OCI-LY7 (cell line): ENCODE measurements at regions not wholly inside any gene's neighbourhood (a gene's known extent, or its start where the extent isn't known, plus 50 kb on each side); places are given as distances from the start of the nearest gene placed in this dataset.

Experiments used
- BruUV-seq: library from RNA; stranded (reverse); fragments of 400-500 nt; replicated peaks from 2 replicates; lab custom pipeline; 2021; lab: Mats Ljungman, UMichigan
- CTCF ChIA-PET: fragments of 300-600 bp; sonication (Branson Sonifier 250); formaldehyde crosslinking; loops from one replicate; lab custom pipeline; 2022; ENCODE audit warnings: antibody characterized with exemption; ENCODE audit not compliant: unreplicated experiment; lab: Charles Lee
- POLR2A ChIA-PET: fragments of 300-600 bp; sonication (Branson Sonifier 250); formaldehyde crosslinking; loops from one replicate; lab custom pipeline; 2022; ENCODE audit warnings: antibody characterized with exemption; lab: Charles Lee
- DNase-seq: peaks from one replicate; pipeline ENCODE4 v3.0.0-alpha.2; 2015; ENCODE audit warnings: low spot score
- H2AFZ ChIP-seq: fragments of 200-600 bp; sonication (generic), shearing (Covaris generic); 2 replicates; pipeline ENCODE4 v1.6.1; 2014; ENCODE audit warnings: mild to moderate bottlenecking, antibody characterized with exemption, low read length, moderate library complexity
- H3K27ac ChIP-seq: fragments of 200-600 bp; sonication (generic); 2 replicates; pipeline ENCODE4 v1.5.1; 2014; ENCODE audit warnings: mixed run types, low read depth, mild to moderate bottlenecking, moderate library complexity, low read length, inconsistent platforms; ENCODE audit not compliant: poor library complexity, severe bottlenecking
- H3K36me3 ChIP-seq: fragments of 200-600 bp; sonication (generic); 2 replicates; pipeline ENCODE4 v1.6.1; 2014; ENCODE audit warnings: mild to moderate bottlenecking, antibody characterized with exemption, low read length, moderate library complexity, mixed read lengths; ENCODE audit not compliant: insufficient read depth
- H3K4me1 ChIP-seq: fragments of 200-600 bp; sonication (generic); 2 replicates; pipeline ENCODE4 v1.5.1; 2014; ENCODE audit warnings: mild to moderate bottlenecking, low read length; ENCODE audit not compliant: insufficient read depth, poor library complexity, severe bottlenecking
- H3K4me2 ChIP-seq: fragments of 200-600 bp; sonication (generic); 2 replicates; pipeline ENCODE4 v1.6.1; 2014; ENCODE audit warnings: mild to moderate bottlenecking, low read length
- H3K4me3 ChIP-seq: fragments of 200-600 bp; sonication (generic); 2 replicates; pipeline ENCODE4 v1.5.1; 2014; ENCODE audit warnings: mild to moderate bottlenecking, low read depth, low read length; ENCODE audit not compliant: poor library complexity, severe bottlenecking
- H3K79me2 ChIP-seq: fragments of 200-600 bp; sonication (generic); 2 replicates; pipeline ENCODE4 v1.6.1; 2016; ENCODE audit warnings: low read depth, mild to moderate bottlenecking, low read length, moderate library complexity, mixed read lengths; ENCODE audit not compliant: insufficient read depth
- H3K9me2 ChIP-seq: fragments of 200-600 bp; sonication (generic); 2 replicates; pipeline ENCODE4 v1.6.1; 2016; ENCODE audit warnings: mild to moderate bottlenecking, low read length, mixed read lengths; ENCODE audit not compliant: insufficient read depth
- H3K9me3 ChIP-seq: fragments of 200-600 bp; sonication (generic); 2 replicates; pipeline ENCODE4 v1.6.1; 2014; ENCODE audit warnings: mild to moderate bottlenecking, mixed run types, low read length, mixed read lengths
- H4K20me1 ChIP-seq: fragments of 200-600 bp; sonication (generic); 2 replicates; pipeline ENCODE4 v1.6.1; 2014; ENCODE audit warnings: mild to moderate bottlenecking, antibody characterized with exemption, low read length, moderate library complexity, mixed read lengths; ENCODE audit not compliant: insufficient read depth
- CTCF ChIP-seq: fragments of 200-600 bp; sonication (generic); conservative IDR thresholded peaks from 2 replicates; pipeline ENCODE4 v1.5.1; 2014; ENCODE audit warnings: mild to moderate bottlenecking, antibody characterized with exemption, low read length, moderate library complexity, mixed read lengths
- EZH2phosphoT487 ChIP-seq: fragments of 200-600 bp; sonication (generic); IDR thresholded peaks from 2 replicates; pipeline ENCODE4 v1.6.1; 2018; ENCODE audit warnings: low read depth, borderline replicate concordance, mild to moderate bottlenecking, mixed run types, antibody characterized with exemption, low read length, moderate library complexity, mixed read lengths
- intact Hi-C: fragments of 100-400 bp; cut with micrococcal nuclease; formaldehyde crosslinking; loops from one replicate; pipeline ENCODE4 v1.10.0; 2022; ENCODE audit not compliant: unreplicated experiment

GRCh38 chr11:29271616-29272015 lies 745.2 kb downstream of the KCNA4 start:
- DNase-seq, result no peak
- no peaks in the 10 kb centered on the region for H3K4me1 ChIP-seq
- H3K36me3 ChIP-seq, result no peaks in the 10 kb centered on the region
- TF ChIP-seq EZH2phosphoT487 (no peak), CTCF (no peak)
- no peaks in the 10 kb centered on the region for H3K79me2 ChIP-seq
- ChIA-PET POLR2A (no interaction called here), CTCF (no interaction called here)
- BruUV-seq, result no TSS peak
- no peaks in the 10 kb centered on the region for H4K20me1 ChIP-seq
- no peak overlapping the region for H2AFZ ChIP-seq
- H3K4me3 ChIP-seq, result no peak overlapping the region
- no peaks in the 10 kb centered on the region for H3K9me2 ChIP-seq
- intact Hi-C loops, result no loop called here
- no peak overlapping the region for H3K4me2 ChIP-seq
- no peak overlapping the region for H3K27ac ChIP-seq
- no peaks in the 10 kb centered on the region for H3K9me3 ChIP-seq

DNA sequence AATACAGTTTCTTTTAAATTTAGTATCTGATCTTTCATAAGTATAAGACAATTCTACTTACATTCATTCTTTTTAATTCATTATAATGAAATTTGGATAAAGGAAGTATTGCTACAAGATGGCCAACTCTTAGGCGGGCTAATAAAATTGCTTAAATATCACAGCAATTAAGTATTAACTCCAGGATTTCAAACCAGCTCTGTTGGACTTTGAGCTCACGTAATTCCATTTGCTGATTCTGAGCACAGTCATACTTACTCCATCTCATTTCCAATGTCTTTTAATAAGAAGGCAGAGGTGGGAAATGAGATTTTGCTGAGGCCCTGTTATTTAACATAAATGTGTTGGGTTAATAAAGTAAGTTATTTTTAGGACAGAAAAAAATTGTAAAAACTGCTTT lies 748.1 kb downstream of the KCNA4 start:
- Histone ChIP-seq H3K4me2 (no peak overlapping the region), H3K27ac (no peak overlapping the region), H3K4me3 (no peak overlapping the region), H3K79me2 (no peaks in the 10 kb centered on the region), H3K36me3 (no peaks in the 10 kb centered on the region), H4K20me1 (no peaks in the 10 kb centered on the region), H2AFZ (no peak overlapping the region), H3K9me3 (no peaks in the 10 kb centered on the region), H3K4me1 (no peaks in the 10 kb centered on the region), H3K9me2 (no peaks in the 10 kb centered on the region)
- no TSS peak for BruUV-seq
- TF ChIP-seq CTCF, result no peak
- TF ChIP-seq EZH2phosphoT487, result no peak
- DNase-seq, result no peak
- POLR2A ChIA-PET, result interaction anchor here (0.7 kb wide), 1 partner anchor 66 kb away, joined by 3 read pairs; no protein-coding TSS in a partner anchor
- intact Hi-C loops, result no loop called here
- CTCF ChIA-PET, result no interaction called here

DNA sequence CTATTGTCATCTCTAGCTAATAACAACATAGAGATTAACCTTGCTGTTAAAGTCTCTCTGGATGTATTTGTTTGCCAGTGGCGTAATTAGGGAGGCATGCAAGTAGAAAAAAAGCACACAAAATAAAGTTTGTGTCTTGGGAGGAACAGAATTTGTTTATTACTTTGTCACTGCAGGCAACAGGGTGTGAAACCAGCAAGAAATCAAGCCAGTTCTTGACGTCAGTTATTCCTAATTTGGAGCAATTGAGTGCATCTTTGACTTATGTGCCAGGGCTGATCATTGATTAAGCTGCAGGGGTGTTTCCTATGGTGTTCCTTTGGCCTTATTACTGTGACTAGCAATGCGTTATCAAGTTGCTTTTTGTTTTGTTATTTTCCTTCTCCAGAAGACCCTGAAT lies 751.0 kb downstream of the KCNA4 start:
- TF ChIP-seq EZH2phosphoT487 (no peak), CTCF (no peak)
- Histone ChIP-seq H3K79me2 (no peaks in the 10 kb centered on the region), H3K4me1 (no peaks in the 10 kb centered on the region), H3K27ac (no peak overlapping the region), H3K36me3 (no peaks in the 10 kb centered on the region), H4K20me1 (no peaks in the 10 kb centered on the region), H3K9me3 (no peaks in the 10 kb centered on the region), H3K4me2 (no peak overlapping the region), H2AFZ (no peak overlapping the region), H3K4me3 (no peak overlapping the region), H3K9me2 (no peaks in the 10 kb centered on the region)
- CTCF ChIA-PET, result no interaction called here
- intact Hi-C loops, result no loop called here
- POLR2A ChIA-PET, result no interaction called here
- no TSS peak for BruUV-seq
- no peak for DNase-seq
